ENCODE measurements at regions not wholly inside any gene's neighbourhood (a gene's known extent, or its start where the extent isn't known, plus 50 kb on each side); places are given as distances from the start of the nearest gene placed in this dataset.

- ATAC-seq (ENCODE audit: low FRiP score in 2 of 2) (no peak), DNase-seq (no peak)
- no peaks in the 10 kb centered on the region for H3K4me1 ChIP-seq
- H3K9me3 ChIP-seq: no peaks in the 10 kb centered on the region
- no peak overlapping the region for H3K4me3 ChIP-seq
- no peaks in the 10 kb centered on the region for H3K36me3 ChIP-seq
- 93 to 95% methylated on average over 6 of the region's 6 CpGs for WGBS, 2 donors
- H3K27me3 ChIP-seq: no peaks in the 10 kb centered on the region
- no peak for TF ChIP-seq POLR2AphosphoS5 (IDR thresholded peaks at IDR 0.05)
- no peak for TF ChIP-seq POLR2A (IDR thresholded peaks at IDR 0.05)
- TF ChIP-seq, protein P1, sequence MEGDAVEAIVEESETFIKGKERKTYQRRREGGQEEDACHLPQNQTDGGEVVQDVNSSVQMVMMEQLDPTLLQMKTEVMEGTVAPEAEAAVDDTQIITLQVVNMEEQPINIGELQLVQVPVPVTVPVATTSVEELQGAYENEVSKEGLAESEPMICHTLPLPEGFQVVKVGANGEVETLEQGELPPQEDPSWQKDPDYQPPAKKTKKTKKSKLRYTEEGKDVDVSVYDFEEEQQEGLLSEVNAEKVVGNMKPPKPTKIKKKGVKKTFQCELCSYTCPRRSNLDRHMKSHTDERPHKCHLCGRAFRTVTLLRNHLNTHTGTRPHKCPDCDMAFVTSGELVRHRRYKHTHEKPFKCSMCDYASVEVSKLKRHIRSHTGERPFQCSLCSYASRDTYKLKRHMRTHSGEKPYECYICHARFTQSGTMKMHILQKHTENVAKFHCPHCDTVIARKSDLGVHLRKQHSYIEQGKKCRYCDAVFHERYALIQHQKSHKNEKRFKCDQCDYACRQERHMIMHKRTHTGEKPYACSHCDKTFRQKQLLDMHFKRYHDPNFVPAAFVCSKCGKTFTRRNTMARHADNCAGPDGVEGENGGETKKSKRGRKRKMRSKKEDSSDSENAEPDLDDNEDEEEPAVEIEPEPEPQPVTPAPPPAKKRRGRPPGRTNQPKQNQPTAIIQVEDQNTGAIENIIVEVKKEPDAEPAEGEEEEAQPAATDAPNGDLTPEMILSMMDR (IDR thresholded peaks at IDR 0.05): no peak
- TF ChIP-seq EP300 (IDR thresholded peaks at IDR 0.05): no peak
- no peak overlapping the region for H3K27ac ChIP-seq
Observed at GRCh38 chr4:18666322-18666721, 644.8 kb upstream of the LCORL start.

GRCh38 chr4:18664171-18664570, 642.6 kb upstream of the LCORL start:
- 80 to 90% methylated on average over 9 of the region's 9 CpGs for WGBS, 2 donors
- TF ChIP-seq POLR2AphosphoS5 (IDR thresholded peaks at IDR 0.05) (no peak), POLR2A (IDR thresholded peaks at IDR 0.05) (no peak), EP300 (IDR thresholded peaks at IDR 0.05) (no peak)
- TF ChIP-seq, protein P1 (IDR thresholded peaks at IDR 0.05): no peak

GRCh38 chr4:18645351-18645750, 623.8 kb upstream of the LCORL start:
- Histone ChIP-seq H3K36me3 (no peaks in the 10 kb centered on the region), H3K27me3 (no peaks in the 10 kb centered on the region), H3K4me1 (no peaks in the 10 kb centered on the region), H3K27ac (no peak overlapping the region), H3K4me3 (no peak overlapping the region), H3K9me3 (peaks cover 0 to 3% (median 0%) of the 10 kb centered on the region in 4 donors)
- no peak for DNase-seq
- TF ChIP-seq POLR2AphosphoS5 (IDR thresholded peaks at IDR 0.05) (no peak), EP300 (IDR thresholded peaks at IDR 0.05) (no peak), POLR2A (IDR thresholded peaks at IDR 0.05) (no peak)
- TF ChIP-seq, protein P1 (IDR thresholded peaks at IDR 0.05): no peak
- no peak for ATAC-seq (ENCODE audit: low FRiP score in 2 of 2)
- 50 to 54% methylated on average over 2 of the region's 2 CpGs for WGBS, 2 donors

More at GRCh38 chr4:18664171-18664570, 642.6 kb upstream of the LCORL start:
- H3K4me3 ChIP-seq: no peak overlapping the region
- no peaks in the 10 kb centered on the region for H3K27me3 ChIP-seq
- DNase-seq (no peak), ATAC-seq (ENCODE audit: low FRiP score in 2 of 2) (no peak)
- H3K36me3 ChIP-seq: no peaks in the 10 kb centered on the region
- no peaks in the 10 kb centered on the region for H3K9me3 ChIP-seq
- no peak overlapping the region for H3K27ac ChIP-seq
- no peaks in the 10 kb centered on the region for H3K4me1 ChIP-seq

- no peak for ATAC-seq (ENCODE audit: low FRiP score in 2 of 2)
- no peaks in the 10 kb centered on the region for H3K36me3 ChIP-seq
- no peaks in the 10 kb centered on the region for H3K4me1 ChIP-seq
- H3K27me3 ChIP-seq: no peaks in the 10 kb centered on the region
- no peak overlapping the region for H3K4me3 ChIP-seq
- no peak overlapping the region for H3K27ac ChIP-seq
- no peaks in the 10 kb centered on the region for H3K9me3 ChIP-seq
- TF ChIP-seq POLR2AphosphoS5 (IDR thresholded peaks at IDR 0.05) (no peak), POLR2A (IDR thresholded peaks at IDR 0.05) (no peak), EP300 (IDR thresholded peaks at IDR 0.05) (no peak)
- TF ChIP-seq, protein P1 (IDR thresholded peaks at IDR 0.05): no peak
- DNase-seq: no peak
Observed at GRCh38 chr4:18641334-18641733, 619.8 kb upstream of the LCORL start.

DNA sequence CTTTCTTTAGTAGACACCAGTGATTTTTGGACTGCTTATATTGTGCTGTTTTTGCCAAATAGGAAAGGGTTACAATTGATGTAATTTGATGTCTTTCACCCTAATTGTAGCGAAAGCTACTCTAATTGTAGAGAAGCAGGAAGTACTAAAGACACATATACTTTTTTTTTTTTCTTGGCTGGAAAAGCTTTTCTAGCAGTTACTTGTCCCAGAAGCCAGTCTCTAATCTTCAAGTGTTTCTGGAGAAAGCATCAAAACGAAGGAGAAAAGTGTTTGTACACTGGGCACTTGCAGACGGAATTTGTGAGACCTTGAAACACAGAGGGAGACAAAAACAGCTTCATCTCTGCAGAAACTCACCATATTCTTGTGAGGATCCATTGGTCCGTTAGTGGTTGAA, 616.5 kb upstream of the LCORL start:
- Histone ChIP-seq H3K9me3 (no peaks in the 10 kb centered on the region), H3K36me3 (no peaks in the 10 kb centered on the region), H3K4me3 (no peak overlapping the region), H3K27me3 (no peaks in the 10 kb centered on the region), H3K27ac (no peak overlapping the region), H3K4me1 (no peaks in the 10 kb centered on the region)
- WGBS, 2 donors: 50 to 54% methylated on average over 4 of the region's 4 CpGs
- TF ChIP-seq POLR2AphosphoS5 (IDR thresholded peaks at IDR 0.05) (no peak), POLR2A (IDR thresholded peaks at IDR 0.05) (no peak), EP300 (IDR thresholded peaks at IDR 0.05) (no peak)
- TF ChIP-seq, protein P1 (IDR thresholded peaks at IDR 0.05): no peak
- DNase-seq (no peak), ATAC-seq (ENCODE audit: low FRiP score in 2 of 2) (no peak)
